NCI-H128 (cell line): ENCODE measurements at regions not wholly inside any gene's neighbourhood (a gene's known extent, or its start where the extent isn't known, plus 50 kb on each side); places are given as distances from the start of the nearest gene placed in this dataset.

ENCODE experiments used
- DNase-seq: peaks from one replicate; lab custom pipeline; 2025; ENCODE audit not compliant: unreplicated experiment; lab: John Stamatoyannopoulos, UW

- DNase-seq: no peak
Observed at GRCh38 chr12:115407036-115407435, 723.1 kb upstream of the TBX3 start.

GRCh38 chr12:115405471-115405860 lies 721.5 kb upstream of the TBX3 start:
- DNase-seq: no peak

DNA sequence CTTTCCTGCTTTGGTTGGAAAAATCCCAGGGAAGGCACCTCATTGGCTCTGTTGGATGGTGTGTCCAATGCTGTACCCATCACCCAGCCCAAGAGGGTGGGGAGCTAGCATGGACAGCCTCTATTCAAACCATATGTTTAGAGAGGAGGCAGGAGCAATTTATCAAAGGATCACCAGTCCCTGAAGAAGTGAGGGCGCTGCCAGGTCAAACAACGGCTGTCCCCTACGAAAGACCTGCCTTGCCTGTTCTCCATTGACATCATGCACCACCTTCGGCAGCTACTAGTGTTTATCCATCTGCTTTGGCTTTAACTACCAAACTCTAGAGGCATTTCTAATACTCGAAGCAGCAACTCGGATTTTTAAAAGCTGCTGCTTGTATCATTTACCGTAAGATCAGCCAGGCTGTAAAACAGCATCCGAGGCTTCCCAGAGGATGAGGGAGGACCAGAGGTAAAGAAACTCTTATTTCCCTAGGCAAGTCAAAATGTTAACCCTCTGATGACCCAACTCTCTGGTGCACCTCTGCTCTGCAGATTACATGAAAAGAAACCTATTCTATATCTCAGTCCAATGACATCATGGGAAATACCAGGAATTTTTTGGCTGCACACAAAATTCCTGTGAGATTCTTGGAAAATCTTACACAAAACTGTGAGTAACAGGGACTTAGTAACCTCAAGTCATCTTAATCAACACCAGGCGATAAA lies 720.9 kb upstream of the TBX3 start:
- DNase-seq: no peak

- DNase-seq: no peak
Observed at GRCh38 chr12:115403689-115404088, 719.7 kb upstream of the TBX3 start.

DNA sequence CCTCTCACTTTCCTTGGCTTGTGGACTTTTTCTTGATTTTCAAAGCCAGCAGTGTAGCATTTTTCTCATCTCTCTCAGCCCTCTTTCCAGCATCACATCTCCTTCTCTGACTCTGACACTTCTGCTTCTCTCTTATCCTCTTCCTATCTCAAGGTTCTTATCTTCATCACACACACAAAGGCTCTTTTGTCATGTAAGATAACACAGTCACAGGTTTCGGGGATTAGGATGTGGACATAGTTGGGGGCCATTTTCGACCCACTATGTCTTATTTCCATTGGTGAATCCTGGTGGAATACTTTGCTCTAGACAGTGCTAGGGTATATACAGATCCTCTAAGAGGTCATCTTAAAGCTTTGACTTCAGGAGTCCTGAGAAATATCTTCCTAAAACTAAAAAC lies 719.3 kb upstream of the TBX3 start:
- no peak for DNase-seq

- no peak for DNase-seq
Observed at GRCh38 chr12:115402443-115403180, 718.6 kb upstream of the TBX3 start.

DNA sequence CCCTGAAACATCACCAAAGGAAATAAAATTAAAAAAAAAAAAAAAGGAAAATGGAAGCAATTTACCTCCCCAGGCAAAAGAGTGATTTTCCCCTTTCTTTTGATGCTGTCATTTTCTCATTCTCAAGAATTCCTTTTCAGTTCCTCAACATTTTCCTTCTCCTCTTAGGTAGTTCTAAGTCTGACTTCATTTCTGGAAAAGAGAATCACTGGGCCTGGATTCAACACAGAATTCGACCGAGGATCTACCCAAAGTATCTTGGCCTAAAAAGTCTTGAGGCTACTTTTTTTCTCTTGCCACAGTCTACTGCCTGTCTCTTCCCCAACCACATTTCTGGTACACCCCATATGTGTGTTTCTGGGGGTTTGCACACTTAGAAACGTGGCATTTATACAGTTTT lies 717.8 kb upstream of the TBX3 start:
- DNase-seq: no peak

- no peak for DNase-seq
Observed at GRCh38 chr12:115400011-115400410, 716.0 kb upstream of the TBX3 start.

DNA sequence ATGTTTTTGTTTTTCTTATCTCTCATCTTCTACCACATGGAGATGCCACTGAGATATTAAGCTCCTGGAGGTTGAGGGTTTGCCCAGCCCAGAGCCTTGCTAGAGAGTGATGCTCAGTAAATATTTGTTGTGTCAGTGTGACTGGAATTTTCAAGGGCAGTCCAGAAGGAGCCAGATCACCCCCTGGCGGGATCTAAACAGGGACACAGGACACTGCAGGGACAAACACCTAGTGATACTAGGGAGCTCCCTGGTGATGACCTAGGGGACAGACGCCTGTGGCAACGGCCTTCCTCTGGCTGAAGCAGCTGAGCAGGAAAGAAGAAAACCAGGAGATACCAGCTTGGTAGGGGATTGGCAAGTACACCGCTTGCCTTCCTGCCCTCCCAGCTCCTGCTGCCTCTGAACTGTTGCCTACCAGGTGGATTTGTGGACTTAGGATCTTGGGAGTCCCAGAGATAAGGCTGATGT lies 714.4 kb upstream of the TBX3 start:
- no peak for DNase-seq

DNA sequence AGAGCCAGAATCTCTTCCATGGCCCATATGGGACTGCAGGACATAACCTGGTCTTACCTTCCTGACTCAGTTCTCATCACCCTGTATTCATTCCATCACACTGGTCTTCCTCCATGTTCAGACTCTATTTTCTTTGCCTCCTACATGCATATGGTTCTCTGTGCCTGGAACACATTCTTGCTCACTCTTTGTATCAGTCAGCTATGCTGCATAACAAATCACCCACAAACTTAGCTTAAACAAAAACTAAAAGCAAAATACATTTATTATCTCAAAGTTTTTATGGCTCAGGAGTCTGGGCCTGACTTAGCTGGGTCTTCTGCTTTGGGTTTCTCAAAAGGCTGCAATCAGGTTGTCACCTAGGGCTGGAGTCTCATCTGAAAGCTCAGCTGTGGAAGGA lies 712.6 kb upstream of the TBX3 start:
- no peak for DNase-seq

GRCh38 chr12:115394496-115395220 lies 710.7 kb upstream of the TBX3 start:
- no peak for DNase-seq

- no peak for DNase-seq
Observed at GRCh38 chr12:115388139-115388538, 704.2 kb upstream of the TBX3 start.

- no peak for DNase-seq
Observed at GRCh38 chr12:115387467-115387901, 703.5 kb upstream of the TBX3 start.

- no peak for DNase-seq
Observed at GRCh38 chr12:115386946-115387345, 703.0 kb upstream of the TBX3 start.

DNA sequence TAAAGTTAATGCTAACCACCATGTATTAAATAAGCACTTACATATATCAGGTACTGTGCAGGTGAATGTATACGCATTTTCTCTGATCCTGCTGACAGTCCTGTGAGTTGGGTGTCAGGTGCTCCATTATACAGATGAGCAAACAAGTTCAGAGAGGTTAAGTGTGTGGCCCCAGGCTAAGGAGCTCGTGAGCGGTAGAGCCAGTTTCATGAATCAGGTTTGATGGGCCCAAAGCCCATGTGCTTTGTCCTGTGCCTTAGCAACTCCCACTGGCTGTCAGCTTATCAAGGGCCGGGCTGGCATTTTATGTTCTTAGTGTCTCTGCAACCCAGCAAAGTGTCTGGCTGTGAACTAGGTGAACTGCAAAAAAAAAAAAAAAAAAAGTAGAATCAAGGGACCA lies 701.2 kb upstream of the TBX3 start:
- no peak for DNase-seq

GRCh38 chr12:115384391-115384790 lies 700.4 kb upstream of the TBX3 start:
- no peak for DNase-seq

DNA sequence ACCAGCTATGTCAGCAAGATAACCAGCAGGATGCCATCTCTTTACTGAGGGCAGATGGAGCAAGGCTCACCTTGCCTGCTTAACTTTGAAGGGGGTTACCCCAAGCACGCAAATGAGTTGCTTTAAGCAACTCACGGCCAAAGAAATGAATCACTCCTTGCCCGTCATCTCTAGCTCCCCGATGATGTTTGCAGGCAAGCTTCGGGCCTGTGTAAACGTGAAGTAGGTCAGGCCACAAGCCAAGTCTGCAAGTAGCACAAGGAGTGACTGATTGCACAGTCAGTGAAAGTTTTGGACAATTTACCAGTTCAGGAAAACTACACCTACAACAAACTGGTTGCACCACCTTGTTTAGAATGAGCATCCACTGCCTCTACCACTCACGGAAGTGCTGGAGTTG lies 699.7 kb upstream of the TBX3 start:
- no peak for DNase-seq

GRCh38 chr12:115382681-115383080 lies 698.7 kb upstream of the TBX3 start:
- DNase-seq: no peak

GRCh38 chr12:115380546-115381120 lies 696.7 kb upstream of the TBX3 start:
- DNase-seq: no peak

DNA sequence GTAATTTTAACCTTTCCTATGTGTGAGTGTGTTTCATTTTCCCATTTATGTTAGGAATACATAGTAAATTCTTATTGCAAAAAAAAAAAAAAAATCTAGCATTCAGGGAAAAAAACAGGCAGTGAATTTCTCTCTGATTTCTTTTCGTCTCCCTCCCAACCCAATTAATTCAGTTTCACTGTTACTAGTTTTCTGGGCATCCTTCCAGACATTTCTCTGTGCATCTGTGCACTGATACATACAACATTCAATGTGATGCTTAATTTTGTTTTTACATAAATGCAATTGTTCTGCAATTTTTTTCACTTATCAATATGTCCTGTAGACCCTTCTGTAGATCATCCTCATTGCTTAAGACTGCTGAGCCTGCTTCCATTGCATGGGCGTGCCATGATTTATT lies 694.3 kb upstream of the TBX3 start:
- DNase-seq: no peak

GRCh38 chr12:115377779-115378178 lies 693.8 kb upstream of the TBX3 start:
- no peak for DNase-seq

GRCh38 chr12:115377230-115377629 lies 693.3 kb upstream of the TBX3 start:
- DNase-seq: no peak
